ENCODE measurements at regions not wholly inside any gene's neighbourhood (a gene's known extent, or its start where the extent isn't known, plus 50 kb on each side); places are given as distances from the start of the nearest gene placed in this dataset.

DNA sequence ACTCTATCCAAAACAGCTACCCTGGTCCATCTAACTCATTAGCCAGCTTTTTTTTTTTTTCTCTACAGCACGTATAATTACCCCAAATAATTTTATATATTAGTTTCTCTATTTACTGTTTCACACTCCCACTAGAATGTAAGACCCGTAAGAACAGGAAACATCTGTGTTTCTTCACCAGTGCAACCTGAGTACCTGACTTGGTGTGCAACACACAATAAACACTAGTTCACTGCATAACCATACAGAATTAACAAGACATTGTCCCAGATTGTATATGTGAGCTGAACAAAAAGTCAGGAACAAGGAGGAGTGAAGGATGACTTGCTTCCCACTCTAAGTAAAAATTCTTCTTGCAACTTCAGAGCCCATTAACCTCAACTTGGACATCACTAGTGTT lies 180.2 kb upstream of the AKR1E2 start:
- TF ChIP-seq, protein P1, sequence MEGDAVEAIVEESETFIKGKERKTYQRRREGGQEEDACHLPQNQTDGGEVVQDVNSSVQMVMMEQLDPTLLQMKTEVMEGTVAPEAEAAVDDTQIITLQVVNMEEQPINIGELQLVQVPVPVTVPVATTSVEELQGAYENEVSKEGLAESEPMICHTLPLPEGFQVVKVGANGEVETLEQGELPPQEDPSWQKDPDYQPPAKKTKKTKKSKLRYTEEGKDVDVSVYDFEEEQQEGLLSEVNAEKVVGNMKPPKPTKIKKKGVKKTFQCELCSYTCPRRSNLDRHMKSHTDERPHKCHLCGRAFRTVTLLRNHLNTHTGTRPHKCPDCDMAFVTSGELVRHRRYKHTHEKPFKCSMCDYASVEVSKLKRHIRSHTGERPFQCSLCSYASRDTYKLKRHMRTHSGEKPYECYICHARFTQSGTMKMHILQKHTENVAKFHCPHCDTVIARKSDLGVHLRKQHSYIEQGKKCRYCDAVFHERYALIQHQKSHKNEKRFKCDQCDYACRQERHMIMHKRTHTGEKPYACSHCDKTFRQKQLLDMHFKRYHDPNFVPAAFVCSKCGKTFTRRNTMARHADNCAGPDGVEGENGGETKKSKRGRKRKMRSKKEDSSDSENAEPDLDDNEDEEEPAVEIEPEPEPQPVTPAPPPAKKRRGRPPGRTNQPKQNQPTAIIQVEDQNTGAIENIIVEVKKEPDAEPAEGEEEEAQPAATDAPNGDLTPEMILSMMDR (IDR thresholded peaks at IDR 0.05; ENCODE audit: insufficient read depth, low read depth, low read length) = no peak
- Histone ChIP-seq H3K27me3 (ENCODE audit: control insufficient read depth, insufficient read depth, low read length) (no peaks in the 10 kb centered on the region), H3K4me3 (ENCODE audit: low read depth, low read length) (no peak overlapping the region), H3K36me3 (ENCODE audit: control insufficient read depth, insufficient read depth, low read length) (no peaks in the 10 kb centered on the region)
- POLR2A ChIA-PET = no interaction called here
- DNase-seq (ENCODE audit: low read depth) = no peak
- CTCF ChIA-PET = interaction anchor here (1.4 kb wide), 1 partner anchor 11 kb away, joined by 5 read pairs; no protein-coding TSS in a partner anchor

DNA sequence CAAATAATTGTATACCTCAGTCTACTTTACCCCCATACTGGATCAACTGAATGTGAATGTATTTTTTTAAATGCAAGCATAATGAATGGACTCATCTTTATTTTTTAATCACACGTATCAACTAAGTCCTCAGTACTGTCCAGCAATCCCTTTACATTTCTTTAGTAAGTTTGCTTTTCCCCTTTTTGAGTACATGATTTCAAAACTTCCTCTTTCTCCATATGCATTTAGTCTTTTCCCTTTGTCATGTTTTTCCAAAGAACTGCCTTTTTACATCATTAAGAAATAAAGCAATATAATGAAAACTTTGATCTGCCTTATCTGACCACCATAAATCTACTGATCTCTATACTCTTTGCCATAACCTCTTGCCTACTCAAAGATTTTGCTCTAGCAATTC lies 182.5 kb upstream of the AKR1E2 start:
- TF ChIP-seq, protein P1 (IDR thresholded peaks at IDR 0.05; ENCODE audit: insufficient read depth, low read depth, low read length) = no peak
- Histone ChIP-seq H3K4me3 (ENCODE audit: low read depth, low read length) (no peak overlapping the region), H3K27me3 (ENCODE audit: control insufficient read depth, insufficient read depth, low read length) (no peaks in the 10 kb centered on the region), H3K36me3 (ENCODE audit: control insufficient read depth, insufficient read depth, low read length) (no peaks in the 10 kb centered on the region)
- DNase-seq (ENCODE audit: low read depth) = no peak
- POLR2A ChIA-PET = no interaction called here
- CTCF ChIA-PET = no interaction called here

DNA sequence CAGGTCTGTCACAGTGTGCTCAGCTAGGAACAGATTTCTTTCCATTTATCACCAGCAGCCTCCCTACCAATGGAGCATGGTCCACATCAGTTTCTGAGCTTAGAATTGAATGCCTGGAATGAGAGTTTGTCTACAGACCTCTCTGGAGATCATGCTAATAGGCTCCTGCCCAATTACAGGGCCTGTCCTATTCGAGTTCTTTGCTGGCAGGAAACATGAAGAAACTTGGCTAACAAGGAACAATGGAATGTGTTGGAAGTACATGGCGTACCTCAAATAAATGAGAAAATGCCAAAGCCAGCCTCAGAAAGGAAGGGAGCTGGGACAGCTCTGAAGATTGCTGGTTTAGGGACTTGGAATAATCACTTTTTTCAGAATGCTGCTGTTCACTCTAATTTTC lies 186.0 kb upstream of the AKR1E2 start:
- TF ChIP-seq, protein P1 (IDR thresholded peaks at IDR 0.05; ENCODE audit: insufficient read depth, low read depth, low read length) = no peak
- H3K4me3 ChIP-seq (ENCODE audit: low read depth, low read length) = no peak overlapping the region
- POLR2A ChIA-PET = no interaction called here
- H3K36me3 ChIP-seq (ENCODE audit: control insufficient read depth, insufficient read depth, low read length) = no peaks in the 10 kb centered on the region
- CTCF ChIA-PET = no interaction called here
- H3K27me3 ChIP-seq (ENCODE audit: control insufficient read depth, insufficient read depth, low read length) = no peaks in the 10 kb centered on the region
- DNase-seq (ENCODE audit: low read depth) = no peak

DNA sequence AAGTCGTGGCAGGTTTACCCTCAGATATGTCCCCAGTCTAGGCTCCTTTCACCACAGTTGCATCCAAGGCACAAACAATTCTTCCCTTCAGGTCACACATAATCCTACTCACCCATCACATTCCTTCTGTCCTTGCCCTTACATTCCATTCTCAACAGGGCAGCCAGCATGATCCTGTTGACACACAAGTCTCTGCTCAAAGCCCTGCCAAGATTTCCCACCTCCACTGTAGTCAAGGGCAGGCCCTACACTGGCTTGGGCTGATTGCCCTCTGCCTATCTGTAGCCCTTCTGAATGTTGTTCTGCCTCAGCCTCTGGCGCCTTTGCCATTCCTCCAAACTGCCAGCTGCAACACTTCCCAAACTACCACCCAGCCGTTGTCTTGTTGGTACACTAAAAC lies 187.9 kb upstream of the AKR1E2 start:
- ChIA-PET CTCF (no interaction called here), POLR2A (no interaction called here)
- no peaks in the 10 kb centered on the region for H3K27me3 ChIP-seq (ENCODE audit: control insufficient read depth, insufficient read depth, low read length)
- no peak overlapping the region for H3K4me3 ChIP-seq (ENCODE audit: low read depth, low read length)
- DNase-seq (ENCODE audit: low read depth) = no peak
- TF ChIP-seq, protein P1 (IDR thresholded peaks at IDR 0.05; ENCODE audit: insufficient read depth, low read depth, low read length) = no peak
- H3K36me3 ChIP-seq (ENCODE audit: control insufficient read depth, insufficient read depth, low read length) = no peaks in the 10 kb centered on the region

DNA sequence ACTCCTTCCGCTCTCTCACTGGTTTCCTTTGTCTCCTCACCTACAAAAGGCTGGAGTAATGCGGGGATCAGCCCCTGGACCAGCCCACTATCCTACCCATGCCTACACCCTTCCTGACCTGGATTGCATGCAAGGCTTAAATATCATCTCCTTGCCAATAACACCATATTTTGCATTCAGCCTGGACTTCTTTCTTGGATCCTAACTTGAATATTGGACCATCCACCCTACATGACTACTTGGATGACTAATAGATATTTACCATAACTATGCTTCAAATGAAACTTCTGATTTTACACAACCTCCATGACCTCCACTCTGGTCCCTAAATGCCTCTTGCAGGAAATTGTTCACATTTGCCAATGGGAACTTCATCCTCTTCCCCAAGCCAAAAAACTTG lies 188.3 kb upstream of the AKR1E2 start:
- CTCF ChIA-PET = interaction anchor here (0.6 kb wide), 1 partner anchor 247 kb away, joined by 3 read pairs; no protein-coding TSS in a partner anchor
- TF ChIP-seq, protein P1 (IDR thresholded peaks at IDR 0.05; ENCODE audit: insufficient read depth, low read depth, low read length) = no peak

More for the DNA sequence above, 188.3 kb upstream of the AKR1E2 start:
- no peak overlapping the region for H3K4me3 ChIP-seq (ENCODE audit: low read depth, low read length)
- H3K27me3 ChIP-seq (ENCODE audit: control insufficient read depth, insufficient read depth, low read length) = no peaks in the 10 kb centered on the region
- no peak for DNase-seq (ENCODE audit: low read depth)
- POLR2A ChIA-PET = no interaction called here
- no peaks in the 10 kb centered on the region for H3K36me3 ChIP-seq (ENCODE audit: control insufficient read depth, insufficient read depth, low read length)
